Gastrocnemius medialis (tissue), 4 donors: ENCODE measurements at regions not wholly inside any gene's neighbourhood (a gene's known extent, or its start where the extent isn't known, plus 50 kb on each side); places are given as distances from the start of the nearest gene placed in this dataset.

Source experiments
- ATAC-seq, 2 donors: fragments of 150-250 bp; one replicate each; pipeline ENCODE4 v1.9.1; 2016
- DNase-seq, 2 donors: peaks; one replicate each; pipeline ENCODE4 v3.0.0-alpha.2; 2019
- H3K27ac ChIP-seq, 4 donors: fragments of 200-600 bp; sonication (generic); 1 replicate in 1 of 4; 2 replicates in 3 of 4; pipeline ENCODE4 v1.5.1; 2016 to 2018; ENCODE audit warnings: mild to moderate bottlenecking in 2 of 4, moderate library complexity in 1 of 4
- H3K27me3 ChIP-seq, 3 donors: fragments of 200-600 bp; sonication (generic) in 2 of 3; 1 replicate in 1 of 3; 2 replicates in 2 of 3; pipeline versions ENCODE4 v1.5.1 to v1.6.0; 2016 to 2019; ENCODE audit warnings: mild to moderate bottlenecking in 1 of 3, moderate library complexity in 1 of 3
- H3K36me3 ChIP-seq, 2 donors: fragments of 200-600 bp; sonication (generic) in 1 of 2; one replicate each; pipeline ENCODE4 v1.5.1; 2017 to 2018
- H3K4me1 ChIP-seq, 2 donors: fragments of 200-600 bp; sonication (generic) in 1 of 2; one replicate each; pipeline ENCODE4 v1.5.1; 2016 to 2017; ENCODE audit warnings: mild to moderate bottlenecking in 2 of 2
- H3K4me3 ChIP-seq, 4 donors: fragments of 200-600 bp; sonication (generic) in 3 of 4; 1 replicate in 1 of 4; 2 replicates in 3 of 4; pipeline ENCODE4 v1.5.1; 2016 to 2019; ENCODE audit warnings: mild to moderate bottlenecking in 2 of 4
- H3K9me3 ChIP-seq, 3 donors: fragments of 200-600 bp; sonication (generic) in 2 of 3; 1 replicate in 1 of 3; 2 replicates in 2 of 3; pipeline ENCODE4 v1.5.1; 2016 to 2019
- POLR2A ChIP-seq, 2 donors: fragments of 450-650 bp; IDR thresholded peaks; one replicate each; pipeline ENCODE4 v1.6.1; 2017; ENCODE audit warnings: antibody characterized with exemption in 2 of 2, mild to moderate bottlenecking in 2 of 2, moderate library complexity in 2 of 2
- in situ Hi-C, 4 donors: fragments of 200-750 bp; cut with MboI; loops; one replicate each; pipeline versions ENCODE4 v1.15.0 to v1.8.0; 2017; ENCODE audit warnings: low sequenced_read_pairs in 4 of 4
- intact Hi-C: fragments of 100-400 bp; cut with DNase I; formaldehyde crosslinking; loops from one replicate; pipeline ENCODE4 v1.15.1; 2023; ENCODE audit warnings: low total_unique reads
- TF ChIP-seq, protein P1 (sequence below), 5 experiments: fragments of 450-650 bp in 3 of 5; fragments of 200-600 bp in 2 of 5; sonication (generic) in 2 of 5; IDR thresholded peaks in 4 of 5; conservative IDR thresholded peaks in 1 of 5; 1 replicate in 4 of 5; 2 replicates in 1 of 5; pipeline ENCODE4 v1.5.1; 2016 to 2019; ENCODE audit warnings: antibody characterized with exemption in 5 of 5, mild to moderate bottlenecking in 3 of 5, moderate library complexity in 3 of 5

DNA sequence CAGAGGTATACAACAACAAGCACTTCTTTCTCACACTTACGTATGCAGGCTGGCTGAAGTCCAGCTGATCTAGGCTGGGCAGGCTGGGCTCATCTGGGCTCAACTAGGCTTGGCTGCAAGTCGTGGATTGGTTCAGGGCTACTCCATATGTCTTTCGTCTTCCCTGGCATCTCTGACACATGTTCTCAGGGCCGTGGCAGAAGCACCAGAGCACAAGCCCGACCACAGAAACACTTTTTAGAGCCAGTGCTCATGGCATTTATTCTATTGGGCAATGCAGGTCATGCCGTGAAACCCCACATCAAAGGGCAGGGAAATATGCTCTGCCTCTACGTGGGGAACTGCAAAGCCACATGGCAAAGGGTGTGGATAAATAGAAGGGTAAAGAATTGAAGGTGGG is 93.8 kb downstream of the RIN2 start:
- Histone ChIP-seq H3K4me1 (peaks cover 7 to 9% of the 10 kb centered on the region in 2 donors), H3K9me3 (no peaks in the 10 kb centered on the region), H3K27me3 (no peaks in the 10 kb centered on the region), H3K36me3 (no peaks in the 10 kb centered on the region), H3K27ac (no peak overlapping the region), H3K4me3 (no peak overlapping the region)
- in situ Hi-C loops: no loop called here
- ATAC-seq: no peak
- intact Hi-C loops: no loop called here
- TF ChIP-seq, protein P1, sequence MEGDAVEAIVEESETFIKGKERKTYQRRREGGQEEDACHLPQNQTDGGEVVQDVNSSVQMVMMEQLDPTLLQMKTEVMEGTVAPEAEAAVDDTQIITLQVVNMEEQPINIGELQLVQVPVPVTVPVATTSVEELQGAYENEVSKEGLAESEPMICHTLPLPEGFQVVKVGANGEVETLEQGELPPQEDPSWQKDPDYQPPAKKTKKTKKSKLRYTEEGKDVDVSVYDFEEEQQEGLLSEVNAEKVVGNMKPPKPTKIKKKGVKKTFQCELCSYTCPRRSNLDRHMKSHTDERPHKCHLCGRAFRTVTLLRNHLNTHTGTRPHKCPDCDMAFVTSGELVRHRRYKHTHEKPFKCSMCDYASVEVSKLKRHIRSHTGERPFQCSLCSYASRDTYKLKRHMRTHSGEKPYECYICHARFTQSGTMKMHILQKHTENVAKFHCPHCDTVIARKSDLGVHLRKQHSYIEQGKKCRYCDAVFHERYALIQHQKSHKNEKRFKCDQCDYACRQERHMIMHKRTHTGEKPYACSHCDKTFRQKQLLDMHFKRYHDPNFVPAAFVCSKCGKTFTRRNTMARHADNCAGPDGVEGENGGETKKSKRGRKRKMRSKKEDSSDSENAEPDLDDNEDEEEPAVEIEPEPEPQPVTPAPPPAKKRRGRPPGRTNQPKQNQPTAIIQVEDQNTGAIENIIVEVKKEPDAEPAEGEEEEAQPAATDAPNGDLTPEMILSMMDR (IDR thresholded peaks at IDR 0.05 in 4 of 5, conservative IDR thresholded peaks at IDR 0.05 in 1 of 5): no peak
- no peak for TF ChIP-seq POLR2A (IDR thresholded peaks at IDR 0.05)
- DNase-seq: no peak

DNA sequence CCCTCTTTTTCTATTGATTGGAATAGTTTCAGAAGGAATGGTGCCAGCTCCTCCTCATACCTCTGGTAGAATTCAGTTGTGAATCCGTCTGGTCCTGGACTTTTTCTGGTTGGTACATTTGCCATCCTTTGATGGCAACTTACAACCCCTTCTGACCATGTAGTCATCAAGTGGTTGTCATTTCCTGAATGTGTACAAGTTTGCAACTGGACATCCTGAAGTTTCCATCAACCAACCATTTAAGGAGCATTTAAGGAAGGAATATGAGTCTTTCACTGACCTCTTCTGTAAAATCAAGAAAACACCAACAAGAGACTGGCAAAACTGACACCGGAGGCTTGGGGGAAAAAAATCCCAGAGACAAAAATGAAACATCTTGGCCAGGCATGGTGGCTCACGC is 97.4 kb downstream of the RIN2 start:
- Histone ChIP-seq H3K9me3 (no peaks in the 10 kb centered on the region), H3K27me3 (no peaks in the 10 kb centered on the region), H3K4me1 (peaks cover 0 to 2% of the 10 kb centered on the region in 2 donors), H3K4me3 (no peak overlapping the region), H3K36me3 (no peaks in the 10 kb centered on the region), H3K27ac (no peak overlapping the region)
- no peak for ATAC-seq
- in situ Hi-C loops: no loop called here
- intact Hi-C loops: no loop called here
- no peak for DNase-seq
- TF ChIP-seq, protein P1 (IDR thresholded peaks at IDR 0.05 in 4 of 5, conservative IDR thresholded peaks at IDR 0.05 in 1 of 5): no peak
- TF ChIP-seq POLR2A (IDR thresholded peaks at IDR 0.05): no peak

DNA sequence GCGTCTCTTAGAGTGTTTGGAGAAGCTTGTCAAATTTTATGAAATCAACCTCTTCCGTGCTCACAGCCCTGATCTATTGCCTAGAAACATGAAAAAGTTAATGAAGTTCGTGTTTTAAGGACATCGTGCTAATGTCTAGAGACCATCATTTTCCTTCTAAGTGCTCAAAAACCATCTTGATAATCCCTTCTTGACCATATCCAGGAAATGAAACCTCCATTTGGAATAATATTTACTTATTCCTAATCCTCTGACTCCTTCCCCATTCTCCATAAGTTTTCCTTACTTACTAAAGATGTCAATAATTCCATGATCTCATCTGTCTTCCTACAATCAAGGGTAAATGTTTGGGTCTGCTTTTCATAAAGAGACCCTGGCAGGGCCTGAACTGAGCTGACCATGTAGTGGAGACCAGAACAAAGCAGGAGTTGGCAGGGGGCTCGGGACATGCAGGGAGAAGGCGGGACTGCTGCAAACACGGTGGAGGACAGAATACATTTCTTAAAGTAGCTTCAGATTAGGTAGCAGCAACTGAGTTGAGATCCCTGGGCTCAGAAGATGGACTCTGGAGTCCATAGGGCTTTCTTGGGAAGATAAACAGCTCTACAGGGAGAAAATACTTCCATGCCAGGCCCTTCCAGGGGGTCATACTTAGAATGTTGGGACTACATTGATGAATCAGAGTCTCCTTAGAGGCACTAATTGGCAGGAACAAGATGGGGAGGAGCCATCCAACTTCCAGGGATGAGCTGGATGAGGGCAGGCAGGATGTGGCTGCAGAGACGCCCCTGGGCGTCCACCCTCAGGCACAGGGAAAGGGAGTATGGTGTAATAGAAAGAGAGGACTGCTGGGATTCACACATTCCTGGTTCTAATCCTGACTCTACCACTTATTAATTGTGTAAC is 100.7 kb downstream of the RIN2 start:
- TF ChIP-seq POLR2A (IDR thresholded peaks at IDR 0.05): no peak
- TF ChIP-seq, protein P1 (IDR thresholded peaks at IDR 0.05 in 4 of 5, conservative IDR thresholded peaks at IDR 0.05 in 1 of 5): no peak
- H3K4me3 ChIP-seq: no peak overlapping the region
- DNase-seq: peak in 1 of 2 donors; percentile 18
- no peaks in the 10 kb centered on the region for H3K27me3 ChIP-seq
- H3K27ac ChIP-seq: no peak overlapping the region
- H3K36me3 ChIP-seq: no peaks in the 10 kb centered on the region
- intact Hi-C loops: no loop called here
- ATAC-seq: no peak
- in situ Hi-C loops: no loop called here
- no peaks in the 10 kb centered on the region for H3K4me1 ChIP-seq
- no peaks in the 10 kb centered on the region for H3K9me3 ChIP-seq

DNA sequence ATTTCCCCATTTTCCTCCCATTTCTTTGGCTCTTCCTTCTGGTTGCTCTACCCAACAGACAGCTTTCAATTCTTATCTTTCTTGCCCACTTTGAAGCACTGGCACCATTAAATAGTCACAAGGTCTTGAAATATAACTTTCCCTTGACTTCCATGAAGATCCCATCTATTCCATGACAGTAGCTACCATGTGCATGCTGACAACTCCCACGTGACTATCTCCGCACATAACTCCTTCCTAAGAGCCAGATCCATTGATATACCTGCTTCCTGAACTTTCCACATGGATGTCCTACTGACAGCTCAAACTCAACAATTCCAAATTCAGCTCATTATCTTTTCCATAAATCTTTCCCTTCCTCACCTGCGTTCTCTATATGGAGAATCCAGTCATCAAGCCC is 101.4 kb downstream of the RIN2 start:
- Histone ChIP-seq H3K4me1 (no peaks in the 10 kb centered on the region), H3K4me3 (no peak overlapping the region), H3K27me3 (no peaks in the 10 kb centered on the region), H3K36me3 (no peaks in the 10 kb centered on the region), H3K9me3 (no peaks in the 10 kb centered on the region), H3K27ac (no peak overlapping the region)
- intact Hi-C loops (no loop called here), in situ Hi-C loops (no loop called here)
- ATAC-seq: no peak
- TF ChIP-seq POLR2A (IDR thresholded peaks at IDR 0.05): no peak
- TF ChIP-seq, protein P1 (IDR thresholded peaks at IDR 0.05 in 4 of 5, conservative IDR thresholded peaks at IDR 0.05 in 1 of 5): no peak
- no peak for DNase-seq
